Left lung (tissue), 4 donors: ENCODE measurements at regions not wholly inside any gene's neighbourhood (a gene's known extent, or its start where the extent isn't known, plus 50 kb on each side); places are given as distances from the start of the nearest gene placed in this dataset.

ENCODE experiments used
- ATAC-seq: fragments of 200-7000 bp; cut with Tn5 transposase; one replicate; pipeline ENCODE4 v1.9.1; 2020; ENCODE audit warnings: moderate library complexity
- DNase-seq, 4 donors: peaks; one replicate each; pipeline ENCODE4 v3.0.0-alpha.2; 2013 to 2020
- H3K27ac ChIP-seq, 2 donors: fragments of 200-600 bp; sonication (generic) in 1 of 2; one replicate each; pipeline versions ENCODE4 v1.5.0 to v1.8.0; 2020 to 2021
- H3K27me3 ChIP-seq, 2 donors: fragments of 200-600 bp; sonication (generic) in 1 of 2; one replicate each; pipeline versions ENCODE4 v1.5.0 to v1.8.0; 2020 to 2021
- H3K36me3 ChIP-seq, 2 donors: fragments of 200-600 bp; sonication (generic) in 1 of 2; one replicate each; pipeline versions ENCODE4 v1.5.0 to v1.8.0; 2020 to 2021
- H3K4me1 ChIP-seq, 2 donors: fragments of 200-600 bp; one replicate each; pipeline ENCODE4 v1.8.0; 2021
- H3K4me3 ChIP-seq, 2 donors: fragments of 200-600 bp; sonication (generic) in 1 of 2; one replicate each; pipeline versions ENCODE4 v1.5.0 to v1.8.0; 2020 to 2021; ENCODE audit warnings: mild to moderate bottlenecking in 1 of 2
- H3K9me3 ChIP-seq, 2 donors: fragments of 200-600 bp; sonication (generic) in 1 of 2; one replicate each; pipeline versions ENCODE4 v1.5.0 to v1.8.0; 2020 to 2021
- CTCF ChIP-seq, 2 donors: fragments of 200-600 bp; sonication (generic) in 1 of 2; IDR thresholded peaks; one replicate each; pipeline versions ENCODE4 v1.5.0 to v1.8.0; 2021; ENCODE audit warnings: antibody characterized with exemption in 2 of 2
- intact Hi-C, 2 donors: fragments of 100-400 bp; cut with DNase I; formaldehyde crosslinking; loops; one replicate each; pipeline versions ENCODE4 v1.11.2 to v1.14.2; 2022
- donor health status: DM: no; HTN: yes; CAD: no.
- donor health status: DM: no; HTN: no; CAD: no.

DNA sequence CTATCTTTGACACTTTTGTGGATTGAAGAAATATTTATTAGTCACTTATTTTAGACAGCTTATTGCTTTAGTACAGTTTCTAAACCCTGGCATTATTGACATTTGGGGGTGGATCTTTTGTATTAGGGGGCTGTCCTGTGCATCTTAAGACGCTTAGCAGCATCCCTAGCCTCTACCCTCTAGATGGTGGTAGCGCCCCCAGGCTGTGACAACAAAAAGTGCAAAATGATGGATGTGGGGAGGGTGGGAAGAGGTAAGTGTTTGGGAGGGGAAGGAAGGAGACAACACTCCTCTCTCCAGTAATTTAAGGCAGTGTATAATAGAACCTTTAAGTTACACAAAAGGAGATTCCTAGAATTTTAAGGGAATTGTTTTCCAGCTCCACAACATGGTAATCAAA, 1210.6 kb downstream of the C4orf33 start:
- H3K27me3 ChIP-seq = no peaks in the 10 kb centered on the region
- H3K36me3 ChIP-seq = no peaks in the 10 kb centered on the region
- DNase-seq (no peak), ATAC-seq (no peak)
- H3K27ac ChIP-seq = no peak overlapping the region
- intact Hi-C loops = no loop called here
- H3K9me3 ChIP-seq = no peaks in the 10 kb centered on the region
- no peak overlapping the region for H3K4me3 ChIP-seq
- no peak for TF ChIP-seq CTCF (IDR thresholded peaks at IDR 0.05)
- no peaks in the 10 kb centered on the region for H3K4me1 ChIP-seq

- no peaks in the 10 kb centered on the region for H3K36me3 ChIP-seq
- no peaks in the 10 kb centered on the region for H3K4me1 ChIP-seq
- no peak overlapping the region for H3K27ac ChIP-seq
- H3K9me3 ChIP-seq = no peaks in the 10 kb centered on the region
- DNase-seq = no peak
- no peak for ATAC-seq
- no peak overlapping the region for H3K4me3 ChIP-seq
- TF ChIP-seq CTCF (IDR thresholded peaks at IDR 0.05) = no peak
- no peaks in the 10 kb centered on the region for H3K27me3 ChIP-seq
- intact Hi-C loops = no loop called here
Measured at GRCh38 chr4:130309221-130309620, 1213.3 kb downstream of the C4orf33 start.

DNA sequence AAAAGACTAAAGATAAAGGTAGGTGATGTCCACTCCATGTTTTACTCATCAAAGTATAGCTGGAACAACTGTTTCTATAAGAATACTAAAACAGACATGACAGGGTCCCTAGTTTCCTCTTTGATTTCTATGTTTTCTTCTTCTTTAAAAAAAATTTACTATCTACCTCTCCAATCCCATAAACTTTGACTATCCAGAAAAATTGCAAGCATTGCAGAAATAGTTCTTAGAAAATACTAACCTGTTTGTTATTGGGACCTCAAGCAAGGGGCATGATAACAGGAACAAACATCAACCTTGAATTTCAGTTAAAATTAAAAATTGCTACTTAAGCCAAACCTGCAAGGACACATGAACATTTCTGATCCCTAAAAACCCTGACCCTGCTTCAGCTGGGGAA, 1226.5 kb downstream of the C4orf33 start:
- DNase-seq (no peak), ATAC-seq (no peak)
- Histone ChIP-seq H3K4me1 (no peaks in the 10 kb centered on the region), H3K36me3 (no peaks in the 10 kb centered on the region), H3K27ac (no peak overlapping the region), H3K9me3 (no peaks in the 10 kb centered on the region), H3K4me3 (no peak overlapping the region), H3K27me3 (no peaks in the 10 kb centered on the region)
- TF ChIP-seq CTCF (IDR thresholded peaks at IDR 0.05) = no peak
- intact Hi-C loops = no loop called here

- Histone ChIP-seq H3K9me3 (no peaks in the 10 kb centered on the region), H3K27me3 (no peaks in the 10 kb centered on the region), H3K27ac (no peak overlapping the region), H3K36me3 (no peaks in the 10 kb centered on the region), H3K4me1 (no peaks in the 10 kb centered on the region), H3K4me3 (no peak overlapping the region)
- intact Hi-C loops = no loop called here
- ATAC-seq (no peak), DNase-seq (no peak)
- TF ChIP-seq CTCF (IDR thresholded peaks at IDR 0.05) = no peak
Measured at GRCh38 chr4:130329036-130329435, 1233.1 kb downstream of the C4orf33 start.

DNA sequence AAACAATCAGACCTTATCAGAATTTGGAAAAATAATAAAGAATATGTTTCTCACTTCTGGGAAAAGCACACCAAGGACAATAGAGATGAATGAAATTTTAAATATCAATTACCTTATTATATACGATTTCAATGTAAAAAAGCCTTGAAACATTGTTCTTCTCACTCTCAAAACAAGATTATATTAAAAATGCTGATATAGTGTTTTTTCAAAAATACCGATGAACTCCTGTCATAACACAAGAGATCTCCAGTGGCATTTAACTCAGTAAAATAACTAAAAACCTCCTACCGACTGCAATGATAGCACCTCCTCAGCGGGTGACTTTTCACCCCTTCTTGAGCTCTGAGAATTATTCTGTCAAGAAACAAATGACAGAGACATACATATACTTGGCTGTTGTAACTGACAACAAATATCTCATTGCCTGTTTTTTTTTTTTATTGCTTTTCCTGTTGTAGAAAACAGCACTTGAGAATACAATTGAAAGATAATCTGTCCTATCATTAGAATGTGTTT, 1237.3 kb downstream of the C4orf33 start:
- Histone ChIP-seq H3K9me3 (no peaks in the 10 kb centered on the region), H3K27ac (no peak overlapping the region), H3K4me1 (no peaks in the 10 kb centered on the region), H3K27me3 (no peaks in the 10 kb centered on the region), H3K36me3 (no peaks in the 10 kb centered on the region), H3K4me3 (no peak overlapping the region)
- no peak for DNase-seq
- ATAC-seq = no peak
- intact Hi-C loops = no loop called here
- TF ChIP-seq CTCF (IDR thresholded peaks at IDR 0.05) = no peak
